Activated CD4-positive, alpha-beta T cell treated with anti-CD3 and anti-CD28 coated beads, Interleukin-2, amount 10 ng/mL, durations not matched to agents 24 days and 14 days (primary cell): ENCODE measurements at regions not wholly inside any gene's neighbourhood (a gene's known extent, or its start where the extent isn't known, plus 50 kb on each side); places are given as distances from the start of the nearest gene placed in this dataset.

Experiments used
- DNase-seq: peaks from one replicate; pipeline ENCODE4 v3.0.0; 2022
- H3K27ac Mint-ChIP-seq: one replicate; pipeline ENCODE4 v1.8.0; 2022; ENCODE audit warnings: mild to moderate bottlenecking, mixed read lengths
- H3K27me3 Mint-ChIP-seq: one replicate; pipeline ENCODE4 v1.8.0; 2022; ENCODE audit warnings: mixed read lengths
- H3K36me3 Mint-ChIP-seq: one replicate; pipeline ENCODE4 v1.8.0; 2022; ENCODE audit warnings: low read depth, mild to moderate bottlenecking, mixed read lengths
- H3K4me1 Mint-ChIP-seq: one replicate; pipeline ENCODE4 v1.8.0; 2021; ENCODE audit warnings: mixed read lengths
- H3K4me3 Mint-ChIP-seq: one replicate; pipeline ENCODE4 v1.8.0; 2022; ENCODE audit warnings: mild to moderate bottlenecking, moderate library complexity, mixed read lengths
- H3K9me3 Mint-ChIP-seq: one replicate; pipeline ENCODE4 v1.8.0; 2021; ENCODE audit warnings: mixed read lengths
- intact Hi-C: fragments of 100-400 bp; cut with micrococcal nuclease; formaldehyde crosslinking; loops from one replicate; pipeline ENCODE4 v1.15.1; 2023

DNA sequence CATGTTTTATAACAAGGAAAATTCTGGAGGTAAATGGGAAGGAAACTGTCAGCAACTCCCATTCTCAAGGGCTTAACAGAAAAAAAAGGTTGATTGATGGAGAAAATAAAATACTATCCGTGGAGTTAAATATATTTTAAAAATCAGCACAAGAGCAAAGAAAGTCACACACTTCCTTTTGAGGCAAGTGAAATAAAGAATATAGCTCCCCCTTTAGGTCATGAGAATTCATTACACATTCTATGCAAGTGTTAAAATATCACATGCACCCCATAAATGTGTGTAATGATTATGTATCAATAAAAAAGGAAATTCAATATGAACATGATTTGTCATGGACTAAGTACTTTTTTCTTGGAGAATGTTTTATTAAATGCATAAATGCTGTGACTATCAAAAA is 349.2 kb downstream of the TPBG start:
- Mint-ChIP-seq H3K36me3 (no peaks in the 10 kb centered on the region), H3K27me3 (no peaks in the 10 kb centered on the region), H3K9me3 (peaks cover 4% of the 10 kb centered on the region), H3K4me3 (no peak overlapping the region), H3K4me1 (no peaks in the 10 kb centered on the region), H3K27ac (no peak overlapping the region)
- no peak for DNase-seq
- intact Hi-C loops = loop anchor here (2.0 kb wide), 1 partner anchor 442 kb away; no protein-coding TSS in a partner anchor

DNA sequence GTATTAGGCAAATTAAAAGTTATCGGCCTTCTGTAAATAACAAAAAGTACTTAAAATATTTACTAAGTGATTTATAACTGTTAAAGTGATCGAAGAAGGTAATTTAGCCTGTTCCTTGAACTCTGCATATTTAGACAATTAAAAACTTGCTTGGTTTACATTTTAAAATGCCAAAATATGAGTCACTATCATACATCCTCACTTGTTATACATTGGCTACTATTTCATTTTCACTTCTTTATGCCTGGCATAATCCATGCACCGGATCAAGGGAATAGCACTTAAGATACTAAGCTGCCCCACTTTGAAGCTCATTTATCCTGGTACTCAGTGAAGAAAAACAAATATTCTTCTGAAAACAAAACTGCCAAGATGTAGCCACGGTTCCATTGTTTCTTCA is 344.6 kb downstream of the UBE3D start:
- Mint-ChIP-seq H3K27me3 (no peaks in the 10 kb centered on the region), H3K27ac (no peak overlapping the region), H3K36me3 (no peaks in the 10 kb centered on the region), H3K4me1 (no peaks in the 10 kb centered on the region), H3K9me3 (peaks cover 7% of the 10 kb centered on the region), H3K4me3 (no peak overlapping the region)
- DNase-seq = no peak
- intact Hi-C loops = no loop called here

DNA sequence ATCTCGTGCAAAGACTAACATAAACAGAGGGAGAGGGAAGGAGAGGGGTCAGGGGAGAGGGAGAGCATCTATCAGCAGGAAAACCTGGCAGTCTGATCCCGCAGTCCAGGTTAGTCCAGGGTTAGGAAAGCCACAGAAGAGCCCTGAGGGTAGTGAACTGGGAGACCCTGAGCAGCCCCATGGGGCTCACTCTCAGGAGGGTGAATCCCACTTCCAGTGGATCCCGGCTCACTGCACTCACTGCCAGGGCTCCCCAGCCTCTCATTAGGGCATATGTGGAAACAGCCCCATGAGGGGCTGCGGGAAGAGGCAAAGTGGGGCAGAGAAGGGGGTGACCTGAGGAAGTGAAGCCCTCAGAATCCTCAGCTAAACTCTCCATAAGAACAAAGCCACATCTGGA is 329.9 kb downstream of the UBE3D start:
- H3K4me3 Mint-ChIP-seq = no peak overlapping the region
- peaks cover 4% of the 10 kb centered on the region for H3K27me3 Mint-ChIP-seq
- DNase-seq = no peak
- no peaks in the 10 kb centered on the region for H3K9me3 Mint-ChIP-seq
- no peaks in the 10 kb centered on the region for H3K36me3 Mint-ChIP-seq
- intact Hi-C loops = no loop called here
- H3K27ac Mint-ChIP-seq = no peak overlapping the region
- H3K4me1 Mint-ChIP-seq = no peaks in the 10 kb centered on the region

DNA sequence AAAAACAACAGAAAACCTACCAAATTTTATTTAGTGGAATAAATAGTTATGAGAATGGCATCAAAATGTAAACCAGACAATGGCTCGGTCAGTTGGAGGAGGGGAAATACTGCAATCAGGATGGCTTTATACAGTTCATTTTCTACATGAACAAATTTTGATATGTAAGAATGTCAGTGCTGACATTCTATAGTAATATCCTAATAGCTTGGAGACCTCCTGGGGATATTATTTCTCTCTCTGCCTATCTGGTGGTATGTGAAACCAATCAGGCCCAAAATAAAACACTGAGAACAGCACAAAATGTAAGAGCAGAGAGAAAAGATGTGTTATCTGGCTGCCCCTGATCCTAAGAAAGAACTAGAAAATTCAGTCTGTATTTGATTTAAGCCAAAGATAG is 327.7 kb downstream of the UBE3D start:
- Mint-ChIP-seq H3K27me3 (peaks cover 4% of the 10 kb centered on the region), H3K9me3 (no peaks in the 10 kb centered on the region), H3K27ac (no peak overlapping the region), H3K4me3 (no peak overlapping the region), H3K36me3 (no peaks in the 10 kb centered on the region), H3K4me1 (no peaks in the 10 kb centered on the region)
- DNase-seq = no peak
- intact Hi-C loops = no loop called here

DNA sequence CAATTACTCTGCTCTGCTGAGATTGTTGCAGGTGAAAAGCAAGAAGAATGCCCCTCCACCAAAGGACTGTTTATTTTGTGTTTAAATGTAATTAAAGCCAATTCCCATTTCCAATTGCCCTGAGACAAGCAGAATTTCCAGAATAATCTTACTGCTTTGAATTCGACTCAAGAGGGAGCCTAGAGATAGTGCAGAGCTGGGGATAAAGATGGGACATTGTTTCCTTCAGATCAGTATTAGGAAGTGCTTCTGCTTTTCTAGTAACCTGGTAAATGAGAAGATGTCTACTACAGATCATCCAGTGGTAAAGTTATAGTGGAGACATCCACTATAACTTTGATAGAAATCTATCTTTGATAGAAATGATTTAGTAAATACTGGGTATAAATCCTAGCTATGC is 326.9 kb downstream of the UBE3D start:
- Mint-ChIP-seq H3K9me3 (no peaks in the 10 kb centered on the region), H3K27ac (no peak overlapping the region), H3K4me1 (no peaks in the 10 kb centered on the region), H3K36me3 (no peaks in the 10 kb centered on the region), H3K27me3 (peaks cover 4% of the 10 kb centered on the region), H3K4me3 (no peak overlapping the region)
- DNase-seq = no peak
- intact Hi-C loops = no loop called here

DNA sequence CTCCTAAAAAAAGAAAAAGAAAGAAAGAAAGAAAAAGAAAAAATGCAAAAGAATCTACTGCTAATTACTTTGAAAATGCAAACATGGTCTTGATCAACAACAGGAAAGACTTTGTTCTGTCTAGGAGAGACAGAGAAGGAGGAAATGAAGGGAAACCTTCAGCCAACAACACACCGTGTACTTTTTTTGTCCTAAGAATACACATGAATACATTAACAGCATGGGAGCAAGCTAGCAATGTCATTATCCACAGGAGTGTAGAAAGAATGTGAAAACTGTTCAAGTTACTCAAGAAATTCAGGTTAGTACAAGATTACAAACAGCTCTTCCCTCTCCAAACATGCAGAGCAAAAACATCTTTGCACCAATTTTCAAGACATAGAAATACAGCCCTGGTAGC is 326.3 kb downstream of the UBE3D start:
- intact Hi-C loops = no loop called here
- H3K4me1 Mint-ChIP-seq = no peaks in the 10 kb centered on the region
- peaks cover 4% of the 10 kb centered on the region for H3K27me3 Mint-ChIP-seq
- DNase-seq = no peak
- H3K9me3 Mint-ChIP-seq = no peaks in the 10 kb centered on the region
- H3K36me3 Mint-ChIP-seq = no peaks in the 10 kb centered on the region
- H3K4me3 Mint-ChIP-seq = no peak overlapping the region
- H3K27ac Mint-ChIP-seq = no peak overlapping the region

DNA sequence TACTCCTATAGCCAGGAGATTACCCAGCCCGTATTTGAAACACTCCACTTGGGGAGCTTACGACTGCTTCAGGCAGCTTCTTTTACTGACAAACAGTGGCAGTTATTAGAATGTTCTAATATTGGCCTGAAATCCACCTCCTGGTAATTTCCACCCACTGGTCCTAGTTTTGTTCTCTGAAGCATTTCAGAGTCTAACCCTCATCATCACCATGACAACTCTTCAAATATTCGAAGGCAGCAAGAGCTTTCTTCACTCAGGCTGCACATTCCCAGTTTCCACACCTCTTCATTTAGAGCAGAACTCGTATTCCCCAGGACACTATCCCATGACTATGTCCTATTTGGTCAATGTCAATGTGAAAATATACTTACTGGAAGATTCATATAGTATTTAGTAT is 325.6 kb downstream of the UBE3D start:
- H3K4me3 Mint-ChIP-seq = no peak overlapping the region
- no peaks in the 10 kb centered on the region for H3K36me3 Mint-ChIP-seq
- H3K27ac Mint-ChIP-seq = no peak overlapping the region
- peaks cover 4% of the 10 kb centered on the region for H3K27me3 Mint-ChIP-seq
- H3K9me3 Mint-ChIP-seq = no peaks in the 10 kb centered on the region
- intact Hi-C loops = no loop called here
- H3K4me1 Mint-ChIP-seq = no peaks in the 10 kb centered on the region
- no peak for DNase-seq

DNA sequence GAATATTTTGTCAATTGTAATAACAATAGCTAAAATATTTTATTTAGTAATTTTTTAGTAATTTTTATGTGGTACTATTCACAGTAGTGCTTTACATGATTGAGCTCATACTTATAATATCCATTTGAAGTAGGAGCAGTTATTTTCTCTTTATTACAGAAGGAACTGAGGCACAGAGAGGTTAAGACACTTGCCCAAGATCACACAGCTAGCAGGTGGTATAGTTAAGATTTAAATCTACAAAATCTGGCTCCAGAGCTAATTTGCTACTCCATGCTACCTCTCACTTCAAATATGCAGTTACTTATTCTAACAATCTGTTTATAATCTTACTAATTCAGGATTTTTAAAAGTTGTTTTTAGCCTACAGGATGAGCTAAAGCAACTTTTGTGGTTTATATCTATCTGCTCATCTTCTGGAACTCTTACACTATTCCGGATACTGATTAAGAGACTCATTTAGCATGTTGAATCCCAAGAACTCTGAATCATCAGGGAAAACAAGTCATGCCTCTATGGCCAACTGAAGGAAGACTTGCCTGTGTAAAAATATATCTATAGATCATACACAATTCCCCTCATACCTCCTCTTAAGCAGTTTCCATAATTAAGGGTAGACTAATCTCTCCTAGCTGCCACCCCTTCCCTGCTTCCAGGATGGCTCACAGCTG is 324.2 kb downstream of the UBE3D start:
- intact Hi-C loops = no loop called here
- no peaks in the 10 kb centered on the region for H3K4me1 Mint-ChIP-seq
- H3K27me3 Mint-ChIP-seq = peaks cover 4% of the 10 kb centered on the region
- no peak overlapping the region for H3K4me3 Mint-ChIP-seq
- no peaks in the 10 kb centered on the region for H3K9me3 Mint-ChIP-seq
- DNase-seq = no peak
- no peaks in the 10 kb centered on the region for H3K36me3 Mint-ChIP-seq
- H3K27ac Mint-ChIP-seq = no peak overlapping the region

DNA sequence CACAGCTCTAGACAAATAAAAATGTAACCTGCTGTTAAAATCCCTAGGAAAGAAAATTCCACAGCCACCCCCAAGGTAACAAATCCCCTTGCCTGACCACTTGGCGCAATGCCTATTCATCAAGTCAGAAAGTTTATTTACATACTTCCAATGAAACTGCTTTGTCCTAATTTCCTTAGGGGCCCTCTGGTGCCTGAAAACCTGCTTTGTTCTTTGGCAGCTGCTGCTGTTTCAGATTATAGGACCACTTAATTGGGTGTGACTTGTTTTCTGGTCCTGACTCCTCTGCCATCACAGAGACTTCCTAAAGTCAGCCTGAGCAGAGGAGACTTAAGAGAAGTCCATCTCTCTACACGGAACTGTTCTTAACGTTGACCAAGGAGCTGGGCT is 323.6 kb downstream of the UBE3D start:
- H3K4me1 Mint-ChIP-seq = no peaks in the 10 kb centered on the region
- no peak for DNase-seq
- no peak overlapping the region for H3K4me3 Mint-ChIP-seq
- H3K9me3 Mint-ChIP-seq = no peaks in the 10 kb centered on the region
- no peak overlapping the region for H3K27ac Mint-ChIP-seq
- no peaks in the 10 kb centered on the region for H3K36me3 Mint-ChIP-seq
- peaks cover 4% of the 10 kb centered on the region for H3K27me3 Mint-ChIP-seq
- intact Hi-C loops = no loop called here

DNA sequence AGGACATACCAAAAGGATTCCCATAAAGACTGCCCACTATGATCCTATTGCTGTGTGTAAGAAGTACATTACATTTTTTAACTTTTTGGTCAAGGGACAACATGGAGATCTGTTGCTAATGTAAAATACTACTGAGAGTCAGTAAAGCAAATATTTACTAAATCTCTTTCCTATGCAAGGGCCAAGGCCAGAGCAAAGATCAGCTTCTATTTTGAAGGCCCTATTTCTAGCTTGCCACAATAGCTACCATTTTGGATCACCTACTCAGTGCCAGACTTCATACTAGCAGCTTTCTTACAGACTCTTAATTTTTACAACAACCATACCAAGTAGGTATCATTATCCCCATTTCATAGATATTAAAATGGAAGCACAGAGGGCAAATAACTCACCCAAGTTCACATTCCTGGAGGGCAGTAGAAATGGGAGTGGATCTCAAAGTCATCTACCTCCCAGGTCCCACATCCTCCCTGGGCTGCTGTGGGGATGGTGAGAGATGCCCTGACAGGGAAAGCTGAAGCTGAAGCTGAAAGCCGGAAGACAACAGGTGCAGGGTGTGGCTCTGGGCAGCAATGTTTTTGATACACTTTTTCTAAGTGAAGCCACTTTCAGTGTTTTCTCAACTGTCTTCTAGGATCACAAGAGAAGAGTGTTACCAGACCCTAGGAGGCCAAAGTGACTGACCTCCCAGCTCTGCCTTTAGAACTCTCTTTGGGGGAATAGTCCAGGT is 321.2 kb downstream of the UBE3D start:
- Mint-ChIP-seq H3K9me3 (no peaks in the 10 kb centered on the region), H3K27ac (no peak overlapping the region), H3K27me3 (peaks cover 1% of the 10 kb centered on the region), H3K36me3 (no peaks in the 10 kb centered on the region), H3K4me1 (no peaks in the 10 kb centered on the region), H3K4me3 (no peak overlapping the region)
- DNase-seq = no peak
- intact Hi-C loops = no loop called here

DNA sequence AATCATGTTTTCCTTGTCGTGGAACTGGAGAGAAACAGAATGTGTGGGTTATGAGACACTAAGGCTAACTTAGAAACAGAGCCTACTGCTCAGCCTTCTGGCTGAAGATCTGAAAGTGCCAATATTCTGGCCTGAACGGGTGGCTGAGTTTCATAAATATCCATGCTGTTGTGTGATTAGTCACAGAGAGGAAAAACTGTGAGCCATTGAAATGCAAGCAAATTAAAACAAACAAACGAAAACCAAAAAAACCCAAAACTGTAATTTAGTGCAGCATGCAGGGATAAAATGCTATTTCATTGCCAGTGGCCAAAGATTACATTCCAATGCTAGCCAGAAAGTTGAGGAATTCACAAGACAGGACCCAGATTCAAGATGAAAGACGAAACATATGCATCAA is 315.1 kb downstream of the UBE3D start:
- H3K4me3 Mint-ChIP-seq = no peak overlapping the region
- H3K27ac Mint-ChIP-seq = no peak overlapping the region

DNA sequence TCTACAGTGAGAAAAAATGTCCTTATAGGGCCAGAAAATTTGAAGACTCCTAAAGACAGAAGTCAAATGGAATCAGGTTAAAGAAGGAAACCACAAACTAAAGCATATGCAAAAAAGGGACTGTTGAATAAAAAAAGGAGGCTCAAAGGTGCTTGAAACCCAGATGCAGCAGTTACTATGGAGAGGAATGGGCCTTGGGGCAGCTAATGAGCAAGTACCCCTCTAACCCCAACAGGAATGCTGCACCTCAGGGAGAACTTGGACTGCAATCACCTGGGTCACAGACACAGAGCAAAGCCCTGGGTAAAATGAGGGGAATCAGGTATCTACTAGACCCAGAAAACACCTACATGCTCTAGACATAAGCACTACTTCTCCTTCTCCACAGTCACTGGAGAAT is 313.9 kb downstream of the UBE3D start:
- no peak for DNase-seq
- no peaks in the 10 kb centered on the region for H3K36me3 Mint-ChIP-seq
- no peak overlapping the region for H3K27ac Mint-ChIP-seq
- intact Hi-C loops = no loop called here
- no peaks in the 10 kb centered on the region for H3K9me3 Mint-ChIP-seq
- H3K4me1 Mint-ChIP-seq = no peaks in the 10 kb centered on the region
- H3K27me3 Mint-ChIP-seq = no peaks in the 10 kb centered on the region
- H3K4me3 Mint-ChIP-seq = no peak overlapping the region

More for the DNA sequence above, 315.1 kb downstream of the UBE3D start:
- intact Hi-C loops = no loop called here
- Mint-ChIP-seq H3K4me1 (no peaks in the 10 kb centered on the region), H3K27me3 (no peaks in the 10 kb centered on the region), H3K9me3 (no peaks in the 10 kb centered on the region), H3K36me3 (no peaks in the 10 kb centered on the region)
- DNase-seq = no peak

DNA sequence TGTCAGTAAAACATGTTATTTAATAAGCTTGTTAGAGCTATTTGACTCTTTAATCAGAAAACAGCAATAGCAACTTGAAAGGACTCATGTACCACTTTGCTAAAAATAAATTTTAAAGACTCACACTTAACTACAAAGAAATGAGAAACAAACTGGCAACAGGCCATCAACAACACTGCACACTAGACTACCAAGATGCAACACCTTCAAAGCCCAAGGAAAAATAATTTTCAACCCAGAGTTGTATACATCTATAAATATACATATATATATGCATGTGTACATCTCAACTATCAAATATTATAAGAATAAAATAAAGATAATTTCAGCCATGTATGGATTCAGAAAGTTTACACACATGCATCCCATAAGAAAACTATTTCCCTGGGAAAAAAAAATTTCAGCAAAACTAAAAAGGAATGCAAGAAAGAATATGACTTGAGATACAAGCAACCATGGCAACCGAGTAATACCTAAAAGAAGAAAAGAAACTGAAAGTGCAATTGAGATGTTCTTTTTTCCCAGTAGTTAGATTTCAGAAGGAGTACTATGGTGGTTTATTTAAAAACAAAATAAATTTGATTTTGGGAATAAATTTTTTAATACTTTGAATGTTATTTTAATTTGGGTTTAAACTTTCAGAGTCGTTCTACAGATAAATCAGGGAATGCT is 303.8 kb downstream of the UBE3D start:
- H3K36me3 Mint-ChIP-seq = no peaks in the 10 kb centered on the region

DNA sequence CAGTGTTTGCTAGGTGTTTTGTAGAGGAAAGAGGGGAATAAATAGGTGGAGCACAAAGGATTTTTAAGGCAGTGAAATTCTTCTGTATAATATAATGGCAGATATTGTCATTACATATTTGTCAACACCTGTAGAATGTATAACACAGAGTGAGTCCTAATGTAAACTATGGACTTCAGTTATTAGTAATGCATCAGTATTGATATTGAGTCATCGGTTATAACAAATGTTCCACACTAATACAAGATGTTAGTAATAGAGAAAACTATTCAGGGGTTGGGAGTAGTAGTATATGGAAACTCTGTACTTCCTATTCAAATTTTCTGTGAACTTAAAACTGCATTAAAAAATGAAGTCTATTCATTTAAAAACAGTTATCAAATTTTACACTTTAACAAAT is 299.2 kb downstream of the UBE3D start:
- Mint-ChIP-seq H3K27ac (no peak overlapping the region), H3K4me3 (no peak overlapping the region), H3K27me3 (no peaks in the 10 kb centered on the region), H3K4me1 (no peaks in the 10 kb centered on the region), H3K9me3 (no peaks in the 10 kb centered on the region), H3K36me3 (no peaks in the 10 kb centered on the region)
- intact Hi-C loops = no loop called here
- DNase-seq = no peak

More for the DNA sequence above, 303.8 kb downstream of the UBE3D start:
- no peak for DNase-seq
- Mint-ChIP-seq H3K4me3 (no peak overlapping the region), H3K27me3 (no peaks in the 10 kb centered on the region), H3K4me1 (peaks cover 2% of the 10 kb centered on the region), H3K9me3 (no peaks in the 10 kb centered on the region), H3K27ac (no peak overlapping the region)
- intact Hi-C loops = no loop called here
